HG02981 (cell line): ENCODE measurements at regions not wholly inside any gene's neighbourhood (a gene's known extent, or its start where the extent isn't known, plus 50 kb on each side); places are given as distances from the start of the nearest gene placed in this dataset.

Source experiments
- ATAC-seq: cut with Tn5 transposase; IDR thresholded peaks from one replicate; pipeline ENCODE4 v1.9.1; 2021; ENCODE audit warnings: mild to moderate bottlenecking, moderate library complexity; ENCODE audit not compliant: unreplicated experiment

DNA sequence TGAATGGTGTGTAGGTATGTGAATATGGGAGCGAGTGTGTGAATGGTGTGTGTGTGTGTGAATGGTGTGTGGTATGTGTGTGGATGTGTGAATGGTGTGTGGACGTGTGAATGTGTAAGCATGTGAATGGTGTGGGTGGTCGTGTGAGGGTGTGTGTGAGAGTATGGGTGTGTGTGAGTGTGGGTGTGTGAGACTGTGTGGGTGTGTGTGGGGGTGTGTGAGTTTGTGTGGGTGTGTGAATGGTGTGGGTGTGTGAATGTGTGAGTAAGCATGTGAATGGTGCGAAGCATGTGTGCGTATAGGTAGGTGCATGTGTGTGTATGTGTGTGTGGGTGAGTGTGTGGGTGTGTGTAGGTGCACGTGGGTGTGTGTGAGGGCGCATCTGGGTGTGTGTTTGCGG lies 160.7 kb upstream of the COBL start:
- ATAC-seq, result no peak

DNA sequence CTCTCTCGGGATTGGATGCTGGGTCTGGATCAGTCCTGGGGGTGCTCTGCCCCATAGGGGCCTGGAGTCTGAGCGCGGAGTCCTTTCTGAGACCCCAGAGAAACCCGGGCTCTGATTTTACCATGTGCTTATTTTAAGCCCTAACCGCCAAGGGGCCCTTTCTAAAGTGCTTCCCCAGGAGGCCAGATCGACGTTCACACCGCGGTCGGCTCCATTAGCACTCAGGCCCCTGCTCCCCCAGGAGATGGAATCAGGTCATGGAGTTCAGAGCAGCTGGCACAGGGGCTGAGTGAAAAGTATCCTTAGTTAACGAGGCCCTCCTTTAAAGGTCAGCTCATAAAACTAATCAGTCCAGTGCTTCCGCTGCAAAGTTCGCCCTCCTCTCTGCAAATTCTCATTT lies 159.4 kb upstream of the COBL start:
- no peak for ATAC-seq

DNA sequence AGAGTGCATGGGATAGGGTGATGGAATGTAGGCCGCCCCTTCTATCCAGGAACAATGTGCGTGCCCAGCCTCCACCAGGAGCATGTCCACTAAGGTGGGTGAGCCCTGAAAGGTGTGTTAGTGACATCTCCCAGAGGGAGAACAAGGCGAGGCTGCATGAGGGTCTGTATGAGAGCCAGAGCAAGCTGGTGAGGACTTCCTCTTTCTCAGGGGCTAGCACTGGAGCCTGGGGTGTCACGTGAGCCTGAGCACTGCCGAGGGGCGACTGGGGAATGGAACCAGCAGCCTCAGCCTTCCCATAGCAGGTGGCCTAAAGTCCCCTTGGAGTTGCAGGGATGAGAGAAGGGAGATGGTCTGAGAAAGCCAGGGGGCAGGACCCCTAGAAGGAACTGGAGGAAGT lies 156.3 kb upstream of the COBL start:
- ATAC-seq, result no peak

DNA sequence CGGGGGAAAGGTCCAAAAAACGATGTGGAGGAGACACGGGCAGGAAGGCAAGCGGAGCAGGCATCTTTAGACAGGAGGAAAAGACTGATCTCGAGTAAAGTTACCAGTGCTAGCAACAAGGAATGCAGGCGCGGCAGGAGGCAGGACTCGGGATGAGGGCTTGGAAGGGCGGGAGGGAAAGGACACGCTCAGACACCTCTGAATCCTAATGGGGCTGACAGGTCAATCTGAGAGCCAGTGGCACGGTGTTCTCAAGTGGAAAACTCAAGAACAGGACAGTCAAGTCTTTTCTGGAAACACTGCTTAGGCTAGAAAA lies 155.3 kb upstream of the COBL start:
- no peak for ATAC-seq

DNA sequence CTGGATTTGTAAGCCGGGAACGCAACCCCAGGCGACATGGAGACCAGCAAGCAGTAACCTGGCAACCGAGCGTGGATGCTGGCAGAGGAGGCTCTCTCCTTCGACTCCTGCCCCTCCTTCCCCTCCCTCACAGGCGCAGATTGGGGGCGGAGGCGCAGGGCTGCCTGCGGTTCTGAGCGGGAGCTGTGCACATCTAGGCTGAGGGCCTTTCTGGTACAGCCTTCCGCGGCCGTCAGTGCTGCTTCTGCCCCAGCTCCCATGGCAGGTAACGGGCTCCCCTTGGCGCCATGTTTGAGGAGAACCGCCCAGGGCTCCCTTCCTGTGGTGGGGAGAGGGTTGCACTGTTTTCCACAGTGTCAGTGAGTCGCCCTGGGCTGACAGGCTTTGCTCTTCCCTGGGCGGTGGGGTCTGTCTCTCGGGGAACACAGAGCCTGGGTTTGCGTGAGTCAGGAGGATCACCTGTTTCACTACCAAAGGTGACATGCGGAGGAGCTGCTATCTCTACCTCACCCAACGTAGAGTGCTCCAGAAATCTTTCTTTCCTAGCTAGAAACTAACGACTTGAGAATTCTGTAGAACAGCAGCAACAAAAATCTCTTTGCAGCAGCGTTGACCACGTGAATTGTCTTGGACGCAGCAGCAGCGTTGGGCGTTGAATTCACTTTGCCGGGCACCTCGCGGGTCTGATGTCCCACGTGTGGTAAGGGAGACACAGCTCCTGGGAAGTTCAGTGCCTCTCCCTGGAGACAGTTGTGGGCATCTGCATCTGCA lies 154.8 kb upstream of the COBL start:
- no peak for ATAC-seq

DNA sequence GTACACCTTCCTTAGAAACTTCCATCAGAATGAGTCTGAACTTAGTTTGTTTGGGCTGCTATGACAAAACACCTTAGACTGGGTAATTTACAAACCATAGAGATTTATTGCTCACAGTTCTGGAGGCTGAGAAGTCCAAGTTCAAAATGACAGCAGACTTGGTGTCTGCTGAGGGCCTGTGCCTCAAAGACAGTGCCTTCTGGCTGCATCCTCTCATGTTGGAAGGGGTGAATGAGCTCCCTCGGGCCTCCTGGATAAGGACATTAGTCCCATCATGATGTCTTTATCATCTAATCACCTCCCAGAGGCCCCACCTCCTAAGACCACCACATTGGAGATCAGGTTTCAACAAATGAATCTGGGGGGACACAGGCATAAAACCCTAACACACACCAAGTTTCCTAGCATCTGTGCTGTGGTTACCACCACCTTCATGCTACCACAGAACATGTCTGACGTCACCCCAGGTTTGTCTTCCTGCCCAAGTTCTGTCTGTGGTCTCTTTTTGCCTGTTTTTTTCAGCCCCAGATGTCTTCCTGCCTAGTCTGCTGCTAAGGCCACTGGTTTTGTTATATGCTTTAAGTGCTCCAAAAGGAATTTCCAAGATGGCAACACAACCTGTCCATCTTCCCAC lies 150.9 kb upstream of the COBL start:
- ATAC-seq, result no peak

DNA sequence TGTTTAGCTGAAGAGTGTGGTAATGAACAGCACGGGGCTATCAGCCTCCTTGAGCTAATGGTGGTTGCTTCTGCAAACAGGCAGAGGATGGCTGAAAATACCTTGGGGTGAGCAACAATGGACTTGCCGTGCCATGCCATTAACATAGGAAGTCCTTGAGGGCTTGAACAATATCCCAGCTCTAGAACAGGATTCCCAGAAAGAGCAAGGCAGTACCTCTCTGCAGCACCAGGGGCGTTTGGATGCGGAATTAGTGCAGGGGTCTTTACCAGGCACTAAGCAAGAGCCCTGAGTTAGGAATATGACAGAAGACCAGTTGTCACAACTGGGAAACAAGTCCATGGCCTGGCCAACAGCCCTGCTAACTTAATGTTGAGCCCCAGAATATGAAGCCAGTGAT lies 143.2 kb upstream of the COBL start:
- ATAC-seq, result no peak

DNA sequence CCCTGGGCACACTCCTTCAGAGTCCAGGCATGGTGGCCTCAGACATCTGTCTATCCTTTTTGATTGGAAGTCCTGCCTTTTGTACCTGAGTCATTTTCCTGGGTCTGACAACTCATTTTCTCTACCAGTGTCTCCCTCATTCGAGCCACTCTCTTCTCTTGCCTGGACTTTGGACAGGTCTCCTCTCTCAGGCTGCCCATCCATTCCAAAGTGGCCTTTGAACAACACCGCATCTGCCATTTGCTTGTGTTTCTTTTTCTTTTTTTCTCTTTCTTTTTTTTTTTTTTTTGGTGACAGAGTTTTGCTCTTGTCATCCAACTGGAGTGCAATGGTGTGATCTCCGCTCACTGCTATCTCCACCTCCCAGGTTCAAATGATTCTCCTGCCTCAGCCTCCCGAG lies 142.1 kb upstream of the COBL start:
- ATAC-seq, result no peak

DNA sequence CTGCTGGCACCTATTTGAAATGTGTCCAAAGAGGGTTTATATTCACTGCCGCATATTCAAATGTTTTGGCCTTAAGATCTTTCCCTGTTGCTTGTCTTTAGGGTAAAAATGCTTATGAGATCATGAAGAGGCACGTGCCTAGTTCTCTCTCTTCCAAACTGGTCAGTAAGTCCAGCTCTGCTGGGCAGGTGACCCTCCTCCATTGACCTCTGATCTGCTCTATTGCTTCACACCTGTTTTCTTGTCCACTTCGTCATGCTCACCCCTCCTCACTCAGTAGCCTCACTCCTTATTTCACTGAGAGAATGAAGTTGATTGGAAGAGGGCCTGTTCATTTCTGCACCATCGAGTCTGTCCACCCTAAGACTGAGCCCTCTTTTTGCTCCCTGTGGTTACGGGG lies 140.5 kb upstream of the COBL start:
- no peak for ATAC-seq

DNA sequence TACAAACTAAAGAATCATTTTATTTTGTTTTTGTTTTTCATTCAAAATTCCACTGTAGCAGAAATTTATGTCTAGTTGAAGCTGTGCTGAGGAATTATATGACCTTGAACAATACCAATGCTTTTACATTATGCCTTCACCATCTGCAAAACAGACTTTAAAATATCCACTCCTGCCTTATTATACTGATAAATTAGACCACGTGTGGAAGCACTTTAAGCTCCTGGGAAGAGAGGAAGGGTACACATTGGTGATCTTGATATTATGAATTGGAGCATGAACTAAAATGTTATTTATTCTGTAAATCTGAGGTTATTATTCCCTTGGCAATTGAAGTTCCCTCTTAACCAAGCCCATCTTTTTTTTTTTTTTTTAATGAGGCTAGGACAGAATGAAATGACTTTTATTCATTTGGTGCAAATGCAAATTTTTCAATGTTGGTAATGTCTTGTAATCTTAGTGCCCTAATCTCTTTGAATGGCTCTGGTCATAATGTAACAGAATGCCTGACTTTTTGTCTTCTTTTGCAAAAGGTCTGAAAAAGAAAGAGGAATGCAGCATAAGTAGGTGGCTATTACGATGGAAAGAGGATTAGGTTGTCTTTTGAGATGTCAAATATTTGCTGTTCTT lies 139.9 kb upstream of the COBL start:
- ATAC-seq, result no peak

DNA sequence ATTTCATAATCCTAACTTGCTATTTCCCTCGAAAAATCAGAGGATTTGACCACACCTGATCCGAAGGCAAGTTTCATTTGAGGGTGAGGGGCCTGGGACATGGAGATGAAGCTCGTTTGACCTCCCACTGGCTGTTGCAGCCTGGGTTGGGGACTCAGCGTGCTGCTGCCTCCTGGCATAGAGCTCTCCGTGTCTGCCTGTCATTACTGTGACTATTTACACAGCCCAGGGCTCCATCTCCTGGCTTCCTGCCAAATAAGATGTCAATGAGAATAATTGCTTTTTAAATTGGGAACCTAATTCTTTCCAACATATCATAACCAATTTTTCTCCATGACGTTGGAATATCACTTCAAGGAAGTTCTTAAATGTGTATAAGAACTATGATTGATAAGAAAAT lies 139.3 kb upstream of the COBL start:
- no peak for ATAC-seq

DNA sequence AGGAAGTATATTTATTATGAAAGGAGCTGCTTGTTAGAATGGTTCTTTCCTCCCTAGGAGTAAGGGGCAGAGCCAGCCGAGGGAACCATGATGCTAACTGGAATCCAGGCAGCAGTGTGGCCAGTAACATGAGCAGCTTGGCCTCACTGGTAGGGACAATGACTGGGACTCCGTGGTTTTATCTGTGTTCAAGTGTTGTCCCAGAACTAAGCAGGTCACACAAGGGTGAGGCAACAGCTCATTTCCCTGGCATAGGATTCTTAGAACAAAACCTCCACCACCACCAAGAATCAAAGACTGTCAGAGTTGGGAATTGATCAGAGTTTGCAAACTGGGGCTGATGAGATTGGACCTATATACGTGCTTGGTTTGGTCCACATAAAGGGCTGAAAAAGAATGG lies 138.9 kb upstream of the COBL start:
- no peak for ATAC-seq

DNA sequence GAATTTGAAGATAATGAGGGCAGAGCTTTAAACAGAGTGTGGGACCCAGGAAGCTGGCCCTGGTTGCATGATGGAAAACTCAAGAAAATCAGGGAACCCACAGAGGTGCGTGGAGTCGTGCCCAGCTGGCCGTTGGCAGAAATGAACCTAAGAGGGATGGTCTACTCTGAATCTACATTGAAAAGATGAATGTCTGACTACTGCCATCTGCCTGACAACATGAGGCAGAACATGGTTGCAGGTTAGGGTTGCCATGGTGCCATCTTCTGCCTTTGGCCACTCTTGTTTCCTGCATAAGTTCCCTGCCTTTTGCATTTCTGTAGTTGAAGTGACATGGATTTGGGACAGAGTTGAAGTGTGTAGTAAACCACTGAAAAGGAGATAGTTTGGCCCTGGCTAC lies 138.5 kb upstream of the COBL start:
- no peak for ATAC-seq

DNA sequence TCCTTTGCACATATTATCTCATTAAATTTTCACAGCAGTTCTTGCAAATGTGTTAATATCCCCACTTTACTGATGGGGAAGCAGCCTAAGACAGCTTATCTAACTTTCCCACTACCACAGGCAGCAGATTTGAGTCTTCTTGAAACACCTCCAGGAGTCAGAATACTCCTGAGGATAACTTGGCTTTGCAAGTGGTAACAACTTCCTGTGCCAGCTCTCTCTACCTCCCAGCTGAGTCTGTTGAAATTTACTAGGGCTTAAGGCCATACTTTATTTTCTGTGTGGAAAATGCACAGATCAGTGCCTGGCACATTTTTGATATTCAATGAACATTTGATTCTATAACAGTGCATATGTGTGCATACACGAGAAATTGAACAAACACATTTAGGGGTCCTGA lies 136.1 kb upstream of the COBL start:
- ATAC-seq, result no peak

DNA sequence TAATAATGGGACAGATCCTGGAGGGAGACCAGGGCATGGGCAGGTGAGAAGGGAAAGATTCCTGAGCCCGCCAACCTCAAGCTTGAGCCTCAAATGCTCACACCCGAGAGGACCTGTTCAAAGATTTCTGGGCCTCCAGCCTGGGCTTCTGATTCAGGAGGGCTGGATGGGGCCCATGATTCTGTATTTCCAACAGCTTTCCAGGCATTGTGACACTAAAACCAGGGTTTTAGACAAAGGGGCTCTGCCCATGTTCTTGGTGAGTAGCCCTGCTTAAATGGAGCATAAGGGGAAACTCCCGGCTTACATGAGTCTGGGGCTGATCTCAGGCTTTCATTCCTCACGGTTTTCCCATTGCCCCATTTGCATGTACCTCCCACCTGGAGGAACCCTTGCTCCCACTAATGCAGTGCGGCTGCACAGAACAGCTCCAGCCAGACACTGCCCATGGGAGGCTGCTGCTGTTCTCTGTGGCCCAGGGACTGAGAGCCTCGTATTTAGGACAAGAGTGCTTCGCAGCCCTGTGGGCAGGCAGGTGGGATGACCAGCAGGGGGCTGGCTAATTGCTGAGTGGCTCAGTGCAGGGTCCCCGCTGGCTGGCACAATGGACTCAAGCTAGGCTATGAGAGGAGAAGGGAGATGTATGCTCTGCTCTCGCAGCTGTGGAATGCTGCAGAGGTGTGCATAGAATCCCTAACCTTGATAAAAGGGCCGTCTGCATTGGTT lies 135.3 kb upstream of the COBL start:
- ATAC-seq, result no peak

DNA sequence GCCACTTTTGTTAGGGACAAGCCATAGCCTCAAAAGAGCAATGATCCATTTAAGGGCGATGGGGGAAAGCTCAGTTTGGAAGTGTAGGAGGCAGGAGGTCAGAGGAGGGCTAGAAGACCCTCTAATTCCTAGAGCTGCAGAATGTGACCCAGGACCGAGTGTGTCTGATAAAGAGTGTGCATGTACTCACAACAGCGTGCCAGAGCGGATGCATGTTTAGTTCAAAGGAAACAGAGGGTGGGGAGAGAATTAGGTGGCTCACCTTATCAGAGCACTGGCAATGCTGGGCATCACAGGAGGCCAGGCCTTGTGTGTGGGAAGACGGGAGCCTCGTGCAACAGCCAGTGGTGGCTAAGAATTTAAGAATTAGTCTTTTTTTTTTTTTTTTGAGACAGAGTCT lies 133.9 kb upstream of the COBL start:
- ATAC-seq, result no peak

DNA sequence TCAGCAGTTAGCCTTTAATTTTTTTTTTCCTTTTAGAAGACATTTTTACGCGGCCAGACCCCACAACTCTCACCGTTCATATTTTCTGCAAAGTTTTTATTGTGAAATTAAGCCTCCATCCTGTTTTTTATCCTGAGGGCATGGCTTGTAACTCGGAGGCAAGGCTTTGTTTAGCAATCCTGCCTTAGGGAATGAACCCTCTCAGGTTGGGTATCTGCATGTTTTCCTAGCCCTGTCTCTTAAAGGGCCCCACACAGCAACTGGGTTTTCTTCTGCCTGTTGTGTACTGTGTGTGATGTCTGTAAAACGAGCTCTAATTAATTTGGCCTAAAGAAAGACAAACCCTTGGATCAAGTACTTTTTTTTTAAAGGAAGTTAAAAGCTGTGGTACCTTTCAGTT lies 130.2 kb upstream of the COBL start:
- ATAC-seq, result no peak

DNA sequence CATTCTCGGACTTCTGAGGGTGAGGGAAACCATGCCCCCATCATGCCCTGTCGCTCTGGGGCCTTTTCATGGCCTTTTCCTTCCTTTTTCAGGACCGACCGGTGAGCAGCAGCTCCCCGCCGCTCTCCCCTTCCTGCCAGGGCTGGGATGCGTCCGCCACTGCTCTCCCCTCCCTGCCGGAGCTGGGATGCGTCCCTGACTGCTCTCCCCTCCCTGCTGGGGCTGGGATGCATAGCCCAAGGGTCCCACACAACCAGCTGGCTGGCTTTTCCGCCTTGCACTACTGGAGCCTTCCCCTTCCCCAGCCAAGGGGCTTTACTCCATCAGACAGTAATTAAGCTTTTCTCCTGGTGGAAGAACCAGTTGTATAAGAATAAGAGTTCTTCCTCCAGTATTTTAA lies 129.7 kb upstream of the COBL start:
- ATAC-seq, result no peak

DNA sequence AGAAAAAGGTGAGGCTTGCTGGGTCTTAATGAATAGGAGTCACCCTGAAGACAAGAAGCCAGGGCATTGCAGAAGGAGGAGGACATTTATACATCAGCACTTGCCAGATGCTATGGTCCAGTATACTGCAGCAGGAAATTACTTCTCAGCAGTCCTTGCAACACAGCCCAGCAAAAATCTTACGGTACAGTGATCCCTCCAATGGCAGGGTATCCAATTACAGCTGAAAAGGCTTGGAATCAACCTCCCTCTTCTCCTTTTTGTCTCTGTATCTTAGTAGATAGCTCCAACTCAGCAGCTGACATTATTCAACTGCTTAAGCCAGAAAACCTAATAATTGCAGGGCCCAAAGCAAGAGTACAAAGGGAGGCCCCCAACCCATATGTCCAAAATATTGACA lies 128.3 kb upstream of the COBL start:
- ATAC-seq, result no peak

DNA sequence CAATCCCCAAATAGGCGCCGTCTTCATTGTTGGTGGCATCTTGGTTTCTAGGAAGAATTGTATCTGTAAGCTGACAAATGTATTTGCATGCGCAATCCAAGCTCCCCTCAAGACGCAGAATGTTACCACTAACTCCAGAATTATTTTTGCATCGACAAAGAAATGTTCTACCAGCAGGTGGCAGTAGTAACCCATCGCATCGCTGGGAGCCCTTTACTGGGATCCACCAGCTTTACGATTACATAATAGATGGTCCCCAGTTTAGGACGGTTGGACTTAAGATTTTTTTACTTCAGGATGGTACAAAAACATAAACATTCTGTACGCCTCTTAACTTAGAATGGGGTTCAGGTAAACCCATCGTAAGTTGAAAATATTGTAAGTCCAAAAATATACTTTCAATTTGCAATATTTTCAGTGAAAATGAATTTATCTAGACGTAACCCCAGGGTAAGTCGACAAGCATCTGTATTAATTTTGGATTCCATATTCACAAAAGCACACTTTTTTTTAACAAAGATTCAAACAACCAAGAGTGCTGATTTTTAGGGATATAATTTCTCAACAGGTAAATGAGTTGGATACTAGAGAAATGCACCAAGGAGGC lies 114.0 kb upstream of the COBL start:
- ATAC-seq, result peak; percentile 81

DNA sequence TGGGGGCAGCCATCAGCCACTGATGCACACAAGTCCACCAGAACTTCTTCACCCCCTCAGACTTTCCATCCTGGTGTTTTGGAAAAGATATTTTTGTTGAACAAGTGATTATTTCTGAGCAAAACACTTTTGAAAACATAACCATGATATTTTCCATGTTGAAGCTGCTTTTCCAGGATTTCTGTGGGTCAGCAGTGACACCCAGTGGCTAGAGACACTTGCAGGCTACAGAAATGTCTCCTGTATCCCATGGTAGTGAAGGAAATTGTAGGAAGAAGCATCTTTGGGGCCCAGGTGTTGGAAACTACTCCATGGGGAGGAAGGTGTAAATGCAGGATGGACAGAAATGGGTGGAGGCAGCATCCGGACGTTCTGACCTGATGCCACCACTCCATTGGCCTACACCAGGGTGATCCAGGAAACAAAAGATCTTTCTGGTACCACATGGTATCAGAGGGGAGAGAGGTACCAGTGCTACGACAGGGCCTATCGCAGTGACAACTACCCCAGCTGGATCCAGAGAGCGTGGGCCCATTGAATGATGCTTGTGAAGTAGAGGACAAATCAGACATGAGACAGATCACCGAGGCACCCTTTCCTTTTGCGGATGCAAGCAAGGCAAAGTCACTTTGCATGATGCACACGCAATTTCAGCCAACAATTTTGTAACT lies 111.7 kb upstream of the COBL start:
- no peak for ATAC-seq
